H1 (cell line): ENCODE measurements at regions not wholly inside any gene's neighbourhood (a gene's known extent, or its start where the extent isn't known, plus 50 kb on each side); places are given as distances from the start of the nearest gene placed in this dataset.

Experiments
- CTCF ChIA-PET: fragments of 300-600 bp; sonication (Branson Sonifier 250); formaldehyde crosslinking; loops from one replicate; lab custom pipeline; 2021; ENCODE audit not compliant: partially characterized antibody; lab: Charles Lee
- POLR2A ChIA-PET: fragments of 300-600 bp; sonication (Branson Sonifier 250); formaldehyde crosslinking; loops from one replicate; lab custom pipeline; 2021; ENCODE audit warnings: inconsistent platforms; ENCODE audit not compliant: partially characterized antibody; lab: Charles Lee
- DNase-seq, 2 experiments: peaks; one replicate each; pipeline versions ENCODE4 v3.0.0 to v3.0.0-alpha.2; 2010 to 2022; ENCODE audit warnings: low spot score in 2 of 2, low read depth in 1 of 2, mixed read lengths in 1 of 2
- FAIRE-seq: peaks from 2 replicates; lab custom pipeline; 2011; peaks lifted over from hg19 to GRCh38; lab: Jason Lieb, UNC
- H2AFZ ChIP-seq: 2 replicates; pipeline ENCODE4 v1.8.1; 2012; ENCODE audit warnings: low read length, inconsistent platforms
- H2AK5ac ChIP-seq: 2 replicates; pipeline ENCODE4 v1.6.1; 2013; ENCODE audit warnings: low read depth, low read length
- H2BK120ac ChIP-seq: replicated peaks from 2 replicates; pipeline ENCODE3; 2013; ENCODE audit warnings: low read depth, low read length, inconsistent platforms
- H2BK12ac ChIP-seq: 2 replicates; pipeline ENCODE4 v1.6.1; 2013; ENCODE audit warnings: low read depth, low read length
- H2BK15ac ChIP-seq: 2 replicates; pipeline ENCODE4 v1.6.1; 2013; ENCODE audit warnings: low read length
- H2BK20ac ChIP-seq: 2 replicates; pipeline ENCODE4 v1.6.1; 2013; ENCODE audit warnings: low read length
- H2BK5ac ChIP-seq: 2 replicates; pipeline ENCODE4 v1.6.1; 2013; ENCODE audit warnings: low read depth, low read length
- H3K14ac ChIP-seq: 2 replicates; pipeline ENCODE4 v1.6.1; 2013; ENCODE audit warnings: inconsistent platforms; ENCODE audit not compliant: insufficient read length
- H3K18ac ChIP-seq: 2 replicates; pipeline ENCODE4 v1.6.1; 2013; ENCODE audit warnings: low read length; ENCODE audit errors: extremely low read depth
- H3K23ac ChIP-seq: 2 replicates; pipeline ENCODE4 v1.6.1; 2013; ENCODE audit warnings: inconsistent platforms; ENCODE audit not compliant: insufficient read length
- H3K23me2 ChIP-seq: 2 replicates; pipeline ENCODE4 v1.6.1; 2013; ENCODE audit warnings: low read depth, low read length
- H3K27ac ChIP-seq: 2 replicates; pipeline ENCODE4 v1.6.1; 2011; ENCODE audit warnings: low read depth, low read length, inconsistent platforms
- H3K27me3 ChIP-seq, 4 experiments: replicated peaks in 1 of 4; 1 replicate in 1 of 4; 2 replicates in 3 of 4; pipeline versions ENCODE4 v1.6.1 to v1.8.1; 2011 to 2013; ENCODE audit warnings: low read length in 3 of 4, mild to moderate bottlenecking in 3 of 4, inconsistent platforms in 2 of 4, mixed read lengths in 2 of 4, moderate library complexity in 1 of 4; ENCODE audit not compliant: control insufficient read depth in 3 of 4, insufficient read depth in 3 of 4; ENCODE audit errors: extremely low read depth in 1 of 4
- H3K36me3 ChIP-seq, 4 experiments: 2 replicates each; pipeline versions ENCODE4 v1.6.1 to v1.8.1; 2011 to 2013; ENCODE audit warnings: mild to moderate bottlenecking in 4 of 4, low read length in 3 of 4, moderate library complexity in 2 of 4, control low read depth in 1 of 4, inconsistent platforms in 1 of 4; ENCODE audit not compliant: insufficient read depth in 4 of 4, control insufficient read depth in 2 of 4
- H3K4ac ChIP-seq: replicated peaks from 2 replicates; pipeline ENCODE3; 2013; ENCODE audit warnings: low read length, low read depth, mixed read lengths, inconsistent platforms; ENCODE audit not compliant: insufficient read length
- H3K4me1 ChIP-seq, 4 experiments: replicated peaks in 1 of 4; 1 replicate in 1 of 4; 2 replicates in 3 of 4; pipeline versions ENCODE4 v1.6.1 to v1.8.1; 2011 to 2013; ENCODE audit warnings: low read length in 3 of 4, inconsistent platforms in 2 of 4, mixed read lengths in 1 of 4; ENCODE audit not compliant: insufficient read depth in 4 of 4, control insufficient read depth in 3 of 4
- H3K4me2 ChIP-seq, 2 experiments: 2 replicates each; pipeline versions ENCODE4 v1.6.1 to v1.8.1; 2011 to 2013; ENCODE audit warnings: low read depth in 2 of 2, low read length in 2 of 2, control low read depth in 1 of 2, inconsistent platforms in 1 of 2, mild to moderate bottlenecking in 1 of 2; ENCODE audit not compliant: insufficient read depth in 1 of 2
- H3K4me3 ChIP-seq, 4 experiments: fragments of 200-600, 300-600 bp in 1 of 4; sonication (generic), shearing (Covaris generic), sonication (Bioruptor Twin) in 1 of 4; 2 replicates each; pipeline versions ENCODE4 v1.5.1 to v1.8.1; 2011 to 2016; ENCODE audit warnings: low read length in 4 of 4, low read depth in 3 of 4, control low read depth in 2 of 4, inconsistent platforms in 2 of 4, mild to moderate bottlenecking in 2 of 4, mixed read lengths in 1 of 4, moderate library complexity in 1 of 4; ENCODE audit not compliant: insufficient read depth in 2 of 4; ENCODE audit errors: extremely low read depth in 1 of 4
- H3K56ac ChIP-seq: replicated peaks from 2 replicates; pipeline ENCODE3; 2013; ENCODE audit warnings: low read depth, mild to moderate bottlenecking, mixed read lengths, low read length, inconsistent platforms; ENCODE audit not compliant: insufficient read length
- H3K79me1 ChIP-seq: 2 replicates; pipeline ENCODE4 v1.6.1; 2013; ENCODE audit warnings: low read depth, low read length, control low read depth
- H3K79me2 ChIP-seq, 2 experiments: 2 replicates each; pipeline versions ENCODE4 v1.6.1 to v1.8.1; 2012 to 2013; ENCODE audit warnings: low read length in 2 of 2, mild to moderate bottlenecking in 2 of 2, inconsistent platforms in 1 of 2; ENCODE audit not compliant: insufficient read depth in 2 of 2, control insufficient read depth in 1 of 2
- H3K9ac ChIP-seq, 4 experiments: replicated peaks in 1 of 4; 1 replicate in 1 of 4; 2 replicates in 3 of 4; pipeline versions ENCODE4 v1.6.1 to v1.8.1; 2011 to 2013; ENCODE audit warnings: low read depth in 3 of 4, low read length in 3 of 4, control low read depth in 2 of 4, mild to moderate bottlenecking in 2 of 4, moderate library complexity in 2 of 4, inconsistent platforms in 1 of 4; ENCODE audit errors: extremely low read depth in 1 of 4
- H3K9me3 ChIP-seq, 2 experiments: 2 replicates each; pipeline versions ENCODE4 v1.6.1 to v1.8.1; 2012 to 2013; ENCODE audit warnings: mild to moderate bottlenecking in 2 of 2, moderate library complexity in 2 of 2, control low read depth in 1 of 2, inconsistent platforms in 1 of 2, low read depth in 1 of 2, low read length in 1 of 2, mixed read lengths in 1 of 2; ENCODE audit not compliant: insufficient read depth in 2 of 2
- H4K20me1 ChIP-seq, 2 experiments: replicated peaks in 1 of 2; 2 replicates each; pipeline versions ENCODE3 to v1.8.1; 2011 to 2013; ENCODE audit warnings: inconsistent platforms in 2 of 2, low read length in 2 of 2, mild to moderate bottlenecking in 1 of 2; ENCODE audit not compliant: insufficient read depth in 2 of 2, control insufficient read depth in 1 of 2
- H4K5ac ChIP-seq: 2 replicates; pipeline ENCODE4 v1.6.1; 2013; ENCODE audit warnings: low read length, low read depth, mixed read lengths, inconsistent platforms; ENCODE audit not compliant: insufficient read length
- H4K8ac ChIP-seq: 2 replicates; pipeline ENCODE4 v1.8.0; 2013; ENCODE audit warnings: mild to moderate bottlenecking, moderate library complexity, low read length, inconsistent platforms; ENCODE audit not compliant: insufficient read depth; ENCODE audit errors: extremely low read depth
- H4K91ac ChIP-seq: replicated peaks from 2 replicates; pipeline ENCODE3; 2013; ENCODE audit warnings: low read length, mixed read lengths, inconsistent platforms; ENCODE audit not compliant: insufficient read length
- EP300 ChIP-seq, 2 experiments: IDR thresholded peaks; 1 replicate in 1 of 2; 2 replicates in 1 of 2; pipeline ENCODE4 v1.6.1; 2011 to 2012; ENCODE audit warnings: low read depth in 2 of 2, low read length in 2 of 2, mild to moderate bottlenecking in 2 of 2, borderline replicate concordance in 1 of 2, inconsistent platforms in 1 of 2, moderate library complexity in 1 of 2
- WGBS, 2 experiments: shearing (Covaris generic) in 1 of 2; methylation state at CpG; one replicate each; pipeline versions ENCODE4 v1.1.6 to v1.1.7; 2013 to 2015; ENCODE audit warnings: low lambda C conversion rate in 2 of 2, mixed read lengths in 2 of 2, inconsistent platforms in 1 of 2, low coverage in 1 of 2, missing lambda C conversion rate in 1 of 2; ENCODE audit not compliant: insufficient replicate concordance in 2 of 2, insufficient coverage in 1 of 2, insufficient read length in 1 of 2; ENCODE audit errors: extremely low coverage in 1 of 2, missing lambda C conversion rate in 1 of 2; 5-methylcytosine and 5-hydroxymethylcytosine counted together

- FAIRE-seq (no peak), DNase-seq (no peak)
- H4K8ac ChIP-seq: no peak overlapping the region
- H3K9ac ChIP-seq: no peak overlapping the region
- H3K56ac ChIP-seq: no peak overlapping the region
- H2BK120ac ChIP-seq: no peak overlapping the region
- H3K79me1 ChIP-seq: no peaks in the 10 kb centered on the region
- no peaks in the 10 kb centered on the region for H3K79me2 ChIP-seq
- no peaks in the 10 kb centered on the region for H3K27me3 ChIP-seq
- no peak overlapping the region for H3K27ac ChIP-seq
- 84% methylated on average over 1 of the region's 1 CpG; no CpG with 5 or more reads in 1 of the 2 experiments for WGBS, 2 experiments
- H2AFZ ChIP-seq: no peak overlapping the region
- no peak overlapping the region for H2AK5ac ChIP-seq
- H3K18ac ChIP-seq: no peak overlapping the region
- no peak overlapping the region for H2BK20ac ChIP-seq
- no peak overlapping the region for H3K4me2 ChIP-seq
- H3K4me1 ChIP-seq: no peaks in the 10 kb centered on the region
- H2BK12ac ChIP-seq: no peak overlapping the region
- H4K91ac ChIP-seq: no peak overlapping the region
- no peak overlapping the region for H3K4ac ChIP-seq
- ChIA-PET POLR2A (no interaction called here), CTCF (no interaction called here)
- H3K4me3 ChIP-seq: no peak overlapping the region
- peaks cover 0 to 3% of the 10 kb centered on the region in 2 experiments; a peak in 1 of 4 replicates for H3K9me3 ChIP-seq
- H4K5ac ChIP-seq: no peak overlapping the region
- no peak overlapping the region for H3K14ac ChIP-seq
- H3K23me2 ChIP-seq: no peaks in the 10 kb centered on the region
- H2BK15ac ChIP-seq: no peak overlapping the region
- H2BK5ac ChIP-seq: no peak overlapping the region
- H3K36me3 ChIP-seq: no peaks in the 10 kb centered on the region; a peak in 1 of 8 replicates
- H3K23ac ChIP-seq: no peak overlapping the region
- no peaks in the 10 kb centered on the region for H4K20me1 ChIP-seq
- no peak for TF ChIP-seq EP300 (IDR thresholded peaks at IDR 0.05; ENCODE audit: borderline replicate concordance in 1 of 2, low read depth in 2 of 2, low read length in 2 of 2)
Measured at GRCh38 chr13:79770056-79770455, 289.1 kb downstream of the NDFIP2 start.
